HG02798 (cell line): ENCODE measurements at regions not wholly inside any gene's neighbourhood (a gene's known extent, or its start where the extent isn't known, plus 50 kb on each side); places are given as distances from the start of the nearest gene placed in this dataset.
A peak's percentile ranks its signal among the peaks of the same experiment; 100 is the strongest.

Source experiments
- ATAC-seq: cut with Tn5 transposase; IDR thresholded peaks from one replicate; pipeline ENCODE4 v1.9.1; 2021; ENCODE audit warnings: mild to moderate bottlenecking; ENCODE audit not compliant: unreplicated experiment, poor library complexity

DNA sequence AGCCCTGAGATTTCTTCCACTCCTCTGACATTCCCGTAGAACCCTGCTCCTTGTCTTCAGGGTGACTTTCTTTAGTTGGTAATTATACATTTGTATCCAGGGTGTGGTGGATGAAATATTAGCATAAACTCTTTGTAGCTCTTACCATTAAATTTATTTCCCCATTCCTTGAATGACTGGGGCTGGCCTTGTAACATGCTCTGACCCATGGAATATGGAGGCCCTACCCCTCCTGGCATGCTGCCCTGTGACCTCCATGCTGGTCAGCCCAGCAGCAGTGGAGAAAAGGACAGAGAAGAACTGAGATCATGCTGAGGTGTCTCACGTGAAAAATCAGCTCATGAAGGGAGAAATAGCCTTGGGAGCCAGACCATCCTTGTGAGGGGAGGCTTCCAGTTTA, 96.1 kb upstream of the PROK2 start:
- ATAC-seq, result no peak

DNA sequence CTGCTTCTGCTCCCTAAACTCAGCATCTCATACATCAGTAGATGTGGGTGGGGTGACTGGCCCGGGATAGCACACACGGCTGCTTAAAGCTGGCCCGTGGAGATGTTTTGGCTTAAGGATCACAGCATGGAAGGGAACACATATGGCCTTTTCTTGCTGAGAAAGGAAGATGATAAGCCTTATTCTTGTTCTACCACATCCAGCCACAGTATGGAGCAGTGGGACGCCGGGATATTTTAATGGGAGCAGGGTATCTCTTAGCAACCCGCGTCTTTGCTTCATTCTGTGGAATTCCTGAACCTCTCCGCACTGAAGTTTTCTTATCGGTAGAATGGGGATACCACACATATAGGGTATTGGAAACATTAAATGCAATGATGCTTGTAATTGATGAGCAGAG, 94.1 kb upstream of the PROK2 start:
- ATAC-seq, result no peak

DNA sequence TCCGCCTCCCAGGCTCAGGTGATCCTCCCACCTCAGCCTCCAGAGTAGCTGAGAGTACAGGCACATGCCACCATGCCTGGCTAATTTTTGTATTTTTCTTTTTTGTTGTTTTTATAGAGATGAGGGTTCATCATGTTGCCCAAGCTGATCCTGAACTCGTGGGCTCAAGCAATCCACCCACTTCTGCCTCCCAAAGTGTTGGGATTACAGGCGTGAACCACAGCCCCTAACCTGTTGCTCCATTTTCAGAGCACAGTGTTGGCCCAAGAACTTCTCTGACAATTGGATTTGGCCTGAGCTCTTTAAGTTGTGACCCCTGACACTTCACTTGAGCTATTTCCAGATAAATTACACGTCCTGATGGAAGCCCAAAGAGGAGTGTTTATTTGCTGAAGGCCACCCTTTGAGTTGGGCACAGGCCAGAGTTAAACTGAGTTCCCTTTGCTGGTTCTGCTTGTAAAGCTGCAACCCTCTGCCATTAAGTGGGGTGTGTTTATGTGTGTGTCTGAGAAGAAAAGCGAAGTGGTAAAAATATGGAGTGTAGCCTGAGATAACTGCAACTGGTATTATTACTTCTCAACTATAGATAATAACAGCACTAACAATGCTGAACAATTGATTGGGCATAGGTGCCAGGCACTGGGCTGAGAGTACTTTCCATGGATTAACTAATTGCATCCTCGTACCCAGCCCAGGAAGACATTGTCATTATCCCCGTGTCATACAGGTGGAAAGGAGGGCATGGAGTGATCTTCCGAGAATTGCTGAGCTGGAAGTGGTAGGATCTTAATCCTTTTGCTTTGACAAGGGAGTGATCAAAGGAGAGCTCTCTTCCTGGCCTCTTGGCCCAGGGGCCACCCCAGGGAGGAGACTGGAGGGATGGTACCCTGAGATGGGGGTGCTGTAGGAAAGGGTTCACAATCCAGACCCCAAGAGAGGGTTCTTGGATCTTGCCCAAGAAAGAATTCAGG, 91.5 kb upstream of the PROK2 start:
- ATAC-seq, result no peak

DNA sequence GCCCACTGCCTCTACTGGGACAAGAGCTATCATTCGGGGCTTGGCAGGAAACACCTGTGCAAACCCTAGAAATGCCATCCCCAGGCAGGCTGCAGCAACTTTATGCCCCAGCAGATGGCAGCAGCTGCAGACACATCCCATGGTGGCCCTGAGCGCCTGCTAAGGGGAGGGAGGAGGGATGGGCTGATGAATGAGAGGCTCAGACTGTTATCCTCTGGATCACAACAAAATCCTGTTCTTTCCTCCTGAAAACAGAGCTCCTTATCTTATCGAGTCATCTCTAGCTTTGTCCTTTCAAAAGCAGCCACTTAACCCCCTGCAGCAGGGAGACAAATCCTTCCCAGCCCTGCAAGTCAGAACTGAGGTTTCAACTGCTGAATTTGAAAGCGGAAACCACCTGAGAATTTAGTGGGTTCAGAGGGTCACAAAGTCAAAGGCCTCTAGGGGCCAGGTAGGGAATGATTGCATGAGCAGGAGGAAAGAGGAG, 90.6 kb upstream of the PROK2 start:
- ATAC-seq, result peak; percentile 92

DNA sequence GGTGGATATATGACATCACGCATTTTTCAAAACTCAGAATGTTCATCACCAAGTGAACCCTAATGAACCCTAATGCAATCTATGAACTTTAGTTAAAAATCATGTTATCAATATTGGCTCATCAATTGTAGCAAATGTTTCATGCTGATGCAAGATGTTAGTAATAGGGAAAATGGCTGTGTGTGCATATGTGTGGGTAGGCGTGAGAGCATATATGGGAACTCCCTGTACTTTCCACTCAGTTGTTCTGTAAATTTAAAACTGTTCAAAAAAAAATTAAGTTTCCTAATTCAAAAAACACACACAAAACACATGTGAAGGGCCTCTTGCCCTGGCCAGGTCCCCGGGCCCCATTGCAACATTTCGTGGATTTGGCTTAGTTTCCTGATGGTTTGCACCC, 89.7 kb upstream of the PROK2 start:
- ATAC-seq, result no peak

DNA sequence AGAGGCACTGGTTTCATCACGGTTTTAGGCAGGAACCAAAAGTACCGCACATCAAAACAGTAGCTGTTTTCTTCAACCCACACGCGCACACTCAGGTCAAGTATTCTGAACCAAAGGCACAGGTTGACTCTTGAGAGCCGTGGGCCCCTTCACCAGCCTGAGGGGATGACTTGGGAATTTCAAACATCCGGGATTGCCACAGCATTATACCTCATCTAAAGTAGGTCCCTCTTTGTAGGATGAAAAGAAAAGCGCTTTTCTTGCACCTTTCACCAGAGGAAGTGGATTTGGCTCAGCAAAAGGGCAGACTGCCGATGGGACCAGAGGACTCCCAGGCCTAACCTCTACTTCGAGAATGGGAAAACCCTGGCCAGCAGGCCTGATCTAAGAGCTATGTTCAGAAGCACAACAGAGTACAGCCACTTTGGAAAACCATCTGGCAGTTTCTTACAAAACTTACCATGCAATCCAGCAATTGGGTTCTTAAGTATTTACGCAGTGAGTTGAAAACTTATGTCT, 88.2 kb upstream of the PROK2 start:
- ATAC-seq, result no peak

DNA sequence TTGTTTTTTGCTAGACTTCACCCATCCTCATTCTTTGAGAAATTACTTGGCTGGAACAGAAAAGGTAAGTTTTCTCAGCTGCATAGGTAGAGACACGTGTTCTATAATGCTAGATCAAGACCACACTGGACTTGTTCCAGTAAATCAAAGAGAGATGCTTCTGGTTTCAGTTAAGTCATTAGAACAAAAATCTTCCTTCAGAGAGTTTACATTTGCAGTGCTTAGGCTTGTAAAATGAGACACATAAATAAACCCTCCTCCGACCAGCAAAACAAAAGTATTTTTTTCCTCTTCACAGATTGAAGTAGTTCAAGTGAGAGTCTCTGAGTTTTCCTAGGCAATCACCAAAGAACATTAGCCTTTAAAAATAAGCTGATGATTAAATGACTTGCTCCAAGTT, 87.3 kb upstream of the PROK2 start:
- ATAC-seq, result no peak

DNA sequence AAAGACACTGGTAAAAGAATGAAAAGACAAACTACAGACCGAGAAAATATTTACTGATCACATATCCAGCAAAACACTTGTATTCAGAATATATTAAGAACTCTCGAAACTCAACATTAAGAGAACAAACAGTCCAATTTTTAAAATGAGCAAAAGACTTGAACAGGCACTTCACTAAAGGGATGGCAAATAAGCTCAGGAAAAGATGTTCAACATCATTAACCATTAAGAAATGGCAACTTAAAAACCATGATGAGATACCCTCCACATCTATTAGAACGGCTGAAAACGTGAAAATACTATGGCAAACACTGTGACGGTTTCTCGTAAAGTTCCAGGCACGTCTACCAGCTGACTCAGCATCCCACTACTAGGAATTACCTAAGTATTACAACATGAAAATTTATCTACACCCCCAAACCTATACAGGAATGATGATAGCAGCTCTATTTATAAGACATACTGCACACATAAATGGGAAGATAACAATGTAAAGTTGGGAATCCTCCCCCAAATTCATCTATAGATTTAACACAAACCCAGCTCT, 86.1 kb upstream of the PROK2 start:
- ATAC-seq, result no peak

DNA sequence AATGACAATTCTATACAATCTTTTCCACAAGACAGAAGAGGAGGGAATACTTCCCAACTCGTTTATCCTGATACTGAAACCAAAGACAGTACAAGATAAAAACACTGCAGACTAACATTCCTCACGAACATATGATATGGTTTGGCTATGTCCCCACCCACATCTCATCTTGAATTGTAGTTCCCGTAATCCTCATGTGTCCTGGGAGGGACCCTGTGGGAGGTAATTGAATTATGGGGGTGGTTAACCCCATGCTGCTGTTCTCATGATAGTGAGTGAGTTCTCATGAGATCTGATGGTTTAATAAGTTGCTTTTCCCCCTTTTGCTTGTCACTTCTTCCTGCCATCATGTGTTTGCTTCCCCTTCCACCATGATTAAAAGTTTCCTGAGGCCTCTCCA, 83.9 kb upstream of the PROK2 start:
- ATAC-seq, result no peak

DNA sequence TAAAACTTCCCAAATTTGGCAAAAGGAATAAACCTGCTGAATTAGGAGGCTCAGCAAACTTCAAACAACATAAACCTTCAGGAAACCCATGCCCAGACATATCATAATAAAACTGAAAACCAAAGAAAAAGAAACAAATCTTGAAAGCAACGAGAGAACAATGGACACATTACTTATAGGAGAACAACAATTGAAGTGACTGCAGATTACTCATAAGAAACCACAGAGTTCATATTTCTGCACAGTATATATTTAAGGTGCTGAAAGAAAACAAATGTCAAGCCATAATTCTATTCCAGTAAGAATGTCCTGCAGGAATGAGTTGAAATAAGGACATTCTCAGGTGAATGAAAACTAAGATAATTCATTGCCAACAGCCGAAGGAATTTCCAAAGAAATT, 80.8 kb upstream of the PROK2 start:
- ATAC-seq, result no peak

DNA sequence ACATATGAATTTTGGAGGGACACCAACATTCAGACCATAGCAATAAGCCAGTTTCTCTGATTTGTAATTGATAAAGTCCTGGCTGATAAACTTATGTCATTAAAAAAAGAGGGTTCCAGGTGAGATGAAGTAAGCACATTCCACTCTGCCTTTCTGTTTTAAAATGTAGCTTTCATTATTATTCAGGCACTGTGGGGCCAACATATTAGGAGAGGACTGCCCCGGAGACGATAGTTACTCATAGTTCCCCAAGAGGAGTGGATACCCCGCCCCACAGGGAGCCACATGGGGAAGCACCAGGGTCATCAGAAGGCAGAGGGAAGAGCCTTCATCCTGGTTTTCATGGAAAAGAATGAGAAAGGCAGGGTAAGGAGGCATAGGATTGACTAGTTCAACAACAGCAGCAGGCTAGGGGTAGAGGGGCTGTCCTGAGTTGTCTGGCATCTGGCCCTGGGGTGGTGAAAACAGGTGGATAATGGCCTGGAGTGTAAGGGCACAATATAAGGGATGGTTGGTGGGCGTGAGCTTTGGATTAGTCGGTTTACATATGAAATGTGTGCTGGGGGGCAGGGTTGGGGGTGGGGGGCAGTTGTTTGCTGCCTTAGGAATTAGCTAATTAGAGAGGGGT, 78.7 kb upstream of the PROK2 start:
- no peak for ATAC-seq

DNA sequence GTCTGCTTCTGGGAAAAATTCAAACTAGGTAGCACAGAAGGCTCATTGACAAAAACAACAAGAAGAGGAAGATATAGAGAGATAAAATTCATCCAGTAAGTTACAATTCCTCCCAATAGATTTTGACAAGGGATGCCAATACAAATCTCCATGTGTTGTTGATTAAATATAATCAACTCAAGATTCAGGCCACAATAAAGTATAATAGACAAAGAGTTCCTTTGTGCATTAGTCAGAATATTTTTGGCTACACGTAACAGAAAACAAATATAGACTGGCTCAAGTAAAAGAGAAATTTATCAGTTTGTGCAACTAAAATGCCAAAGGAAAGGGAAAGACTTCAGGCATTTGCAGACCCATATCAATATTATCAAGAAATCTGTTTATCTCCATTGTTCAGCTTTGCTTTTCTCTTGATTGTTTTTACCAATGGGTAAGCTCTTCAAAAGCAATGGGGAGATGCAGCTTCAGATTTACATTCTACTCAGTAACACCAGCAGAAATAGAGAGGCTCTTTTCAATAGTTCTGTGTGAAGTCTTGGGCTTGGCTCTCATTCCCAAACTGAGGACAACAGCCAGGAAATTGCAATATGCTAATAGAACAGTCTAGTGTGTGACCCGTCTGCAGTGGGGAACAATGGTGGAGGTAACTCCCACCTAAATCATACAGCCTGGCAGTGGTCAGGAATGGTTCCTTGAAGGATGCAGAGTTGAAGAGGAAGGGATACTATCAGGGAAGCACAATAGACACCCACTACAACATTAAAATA, 77.6 kb upstream of the PROK2 start:
- ATAC-seq, result no peak

DNA sequence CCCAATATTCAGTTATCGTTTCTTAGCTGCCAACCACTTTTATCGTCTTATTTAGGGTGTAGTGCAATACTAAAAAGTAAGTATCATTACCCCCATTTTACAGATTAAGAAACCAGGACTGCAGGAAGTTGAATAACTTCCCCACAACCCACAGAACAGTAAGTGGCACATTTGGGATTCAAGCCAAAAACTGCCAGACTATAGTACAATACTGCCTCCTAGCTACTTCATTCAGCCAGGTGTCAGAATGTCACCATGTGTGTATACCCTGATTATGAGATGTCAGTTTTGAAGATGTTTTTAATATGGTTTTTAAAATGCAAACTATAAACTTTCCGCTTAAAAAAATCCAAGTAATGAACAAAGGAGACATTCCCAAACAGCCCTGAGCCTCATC, 74.2 kb upstream of the PROK2 start:
- ATAC-seq, result no peak

DNA sequence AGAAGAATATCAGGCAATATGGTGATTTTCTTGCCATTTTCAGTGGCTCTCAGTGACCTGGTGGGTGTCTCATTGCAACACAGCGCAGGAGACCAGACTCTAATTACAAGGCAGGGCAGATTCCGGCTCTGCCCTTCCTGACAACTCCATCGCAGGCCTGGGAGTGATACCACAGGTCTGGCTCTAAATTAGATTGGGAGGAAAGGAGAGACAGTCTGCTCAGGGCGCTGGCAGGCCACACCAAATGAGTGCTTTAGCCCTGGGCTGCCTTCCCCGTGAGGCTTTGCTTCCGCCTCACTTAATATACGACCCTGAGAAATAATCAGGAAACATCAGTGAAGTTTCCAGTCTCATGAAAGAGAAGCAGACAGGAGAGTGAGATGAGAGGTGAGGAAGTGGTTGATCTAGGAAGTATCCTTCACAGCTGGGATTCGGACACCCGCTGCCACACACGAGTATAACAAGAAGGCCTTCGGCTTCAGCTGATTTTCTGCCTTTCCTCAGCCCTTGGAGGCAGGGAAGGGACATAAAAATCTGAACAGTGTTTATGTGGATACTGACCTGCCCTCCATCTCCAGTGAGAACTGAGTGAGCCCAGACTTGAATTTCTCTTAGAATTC, 73.7 kb upstream of the PROK2 start:
- ATAC-seq, result no peak

DNA sequence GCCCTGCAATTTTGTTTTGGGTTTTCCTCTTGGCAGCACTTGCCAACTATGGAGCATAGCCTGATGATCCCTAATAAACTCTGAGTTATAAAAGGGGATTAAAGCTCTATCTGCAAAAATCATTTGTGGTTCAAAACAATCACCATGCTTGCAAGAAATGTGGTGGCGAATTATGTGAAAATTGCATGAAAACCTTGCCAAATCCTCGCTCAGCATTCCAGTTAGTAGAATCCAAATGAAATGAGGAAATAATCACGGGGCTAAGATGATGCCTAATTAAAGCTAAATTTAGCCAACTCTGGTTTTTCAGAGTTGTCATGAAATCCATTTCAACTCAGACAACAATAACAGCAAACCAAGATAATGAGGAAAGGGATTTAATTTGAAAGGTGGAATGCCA, 73.0 kb upstream of the PROK2 start:
- no peak for ATAC-seq

DNA sequence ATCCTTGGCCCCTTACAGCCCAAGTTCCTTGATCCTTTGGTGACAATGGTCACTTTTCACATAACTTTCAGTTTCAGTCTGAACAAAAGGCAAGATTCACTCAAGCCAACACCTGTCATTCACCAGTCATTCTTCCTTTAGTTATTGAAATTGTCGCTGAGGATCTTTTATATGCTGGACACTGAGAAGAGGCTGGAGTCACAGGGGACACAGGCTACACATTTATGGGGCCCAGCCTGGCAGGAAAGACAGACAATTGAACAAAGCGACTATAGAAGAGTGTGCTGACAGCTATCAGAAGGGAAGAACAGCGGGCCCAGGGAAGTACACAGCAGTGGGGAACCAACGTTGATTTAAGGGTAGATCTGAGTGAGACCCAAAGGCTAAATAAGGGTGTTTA, 69.8 kb upstream of the PROK2 start:
- no peak for ATAC-seq

DNA sequence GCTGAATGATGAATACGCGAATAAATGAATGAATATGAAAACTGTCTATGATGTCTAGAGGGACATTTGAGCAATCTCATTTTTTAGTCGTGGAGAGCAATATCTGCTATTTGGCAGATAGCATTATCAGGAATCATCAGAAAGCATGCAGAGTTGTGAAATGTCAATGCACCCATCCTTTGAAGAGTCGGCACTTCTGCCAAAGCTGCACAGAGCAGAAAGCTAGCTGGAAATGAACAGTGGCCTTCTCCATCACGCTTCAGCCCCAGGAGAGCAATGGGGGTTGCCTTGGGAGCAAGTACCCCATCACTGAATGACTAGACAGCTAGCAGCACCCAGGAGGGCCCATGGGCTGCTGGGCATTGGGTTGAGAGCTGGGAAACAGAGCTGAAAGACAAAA, 69.1 kb upstream of the PROK2 start:
- no peak for ATAC-seq

DNA sequence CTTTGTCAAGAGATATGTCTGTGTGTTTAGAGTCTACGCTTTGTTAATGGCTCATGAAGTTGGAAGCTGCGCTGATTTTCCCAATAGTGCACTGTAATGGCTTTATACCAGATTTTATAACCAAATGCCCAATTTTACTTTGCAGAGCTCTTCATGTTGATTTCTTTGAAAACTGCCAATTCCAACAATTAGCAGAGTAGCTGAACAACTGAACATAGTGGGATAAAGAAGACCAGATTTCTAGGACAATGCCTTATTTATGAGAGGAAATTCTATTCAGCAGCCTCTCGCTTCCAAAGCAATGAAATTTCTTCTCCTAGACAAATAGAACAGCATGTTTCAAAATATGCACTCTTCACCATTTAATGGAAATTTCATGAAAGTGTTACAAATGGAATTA, 66.9 kb upstream of the PROK2 start:
- ATAC-seq, result no peak

DNA sequence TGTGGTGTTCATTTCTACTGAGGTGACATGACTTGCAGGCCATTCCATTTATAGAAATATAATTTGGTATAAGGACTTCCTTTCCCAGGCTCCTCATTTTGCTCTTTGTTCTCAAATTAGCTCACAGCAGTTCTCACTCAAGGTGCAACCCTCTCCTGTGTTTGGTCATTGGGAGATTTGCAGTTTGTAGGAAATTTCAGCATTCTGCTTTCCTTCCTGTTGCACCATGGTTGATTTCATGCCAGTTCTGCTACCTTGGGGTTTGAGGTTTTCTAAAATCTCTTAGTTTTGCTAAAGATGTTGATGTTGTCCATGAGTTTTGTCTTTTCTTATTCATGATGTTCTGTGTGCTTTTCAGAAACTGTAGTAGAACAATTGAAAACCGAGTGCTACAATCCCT, 65.7 kb upstream of the PROK2 start:
- ATAC-seq, result no peak

DNA sequence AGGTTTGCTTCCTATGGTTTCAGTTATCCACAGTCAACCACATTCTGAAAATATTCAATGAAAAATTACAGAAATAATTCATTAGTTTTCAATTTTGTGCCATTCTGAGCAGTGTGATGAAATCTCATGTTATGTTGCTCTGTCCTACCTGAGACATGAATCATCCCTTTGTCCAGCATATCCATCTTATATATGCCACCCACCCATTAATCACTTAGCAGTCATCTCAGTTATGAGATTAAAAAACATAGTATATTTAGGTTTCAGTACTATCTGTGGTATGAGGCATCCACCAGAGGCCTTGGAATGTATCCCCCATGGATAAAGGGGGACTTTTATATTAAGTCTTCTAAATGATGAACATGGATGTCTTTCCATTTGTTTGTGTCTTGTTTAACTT, 64.7 kb upstream of the PROK2 start:
- ATAC-seq, result no peak
